NK-92 treated with Interleukin-12 subunit alpha and Interleukin-12 subunit beta, amount 100 ng/mL, for 24 hours (cell line): ENCODE measurements at regions not wholly inside any gene's neighbourhood (a gene's known extent, or its start where the extent isn't known, plus 50 kb on each side); places are given as distances from the start of the nearest gene placed in this dataset.
"Not testable (repeated sequence)": the region's sequence is repeated elsewhere in the genome, so short reads cannot be mapped to it uniquely, and the experiment has no call there.

ENCODE experiments used
- DNase-seq: peaks from one replicate; lab custom pipeline; 2025; lab: John Stamatoyannopoulos, UW

DNA sequence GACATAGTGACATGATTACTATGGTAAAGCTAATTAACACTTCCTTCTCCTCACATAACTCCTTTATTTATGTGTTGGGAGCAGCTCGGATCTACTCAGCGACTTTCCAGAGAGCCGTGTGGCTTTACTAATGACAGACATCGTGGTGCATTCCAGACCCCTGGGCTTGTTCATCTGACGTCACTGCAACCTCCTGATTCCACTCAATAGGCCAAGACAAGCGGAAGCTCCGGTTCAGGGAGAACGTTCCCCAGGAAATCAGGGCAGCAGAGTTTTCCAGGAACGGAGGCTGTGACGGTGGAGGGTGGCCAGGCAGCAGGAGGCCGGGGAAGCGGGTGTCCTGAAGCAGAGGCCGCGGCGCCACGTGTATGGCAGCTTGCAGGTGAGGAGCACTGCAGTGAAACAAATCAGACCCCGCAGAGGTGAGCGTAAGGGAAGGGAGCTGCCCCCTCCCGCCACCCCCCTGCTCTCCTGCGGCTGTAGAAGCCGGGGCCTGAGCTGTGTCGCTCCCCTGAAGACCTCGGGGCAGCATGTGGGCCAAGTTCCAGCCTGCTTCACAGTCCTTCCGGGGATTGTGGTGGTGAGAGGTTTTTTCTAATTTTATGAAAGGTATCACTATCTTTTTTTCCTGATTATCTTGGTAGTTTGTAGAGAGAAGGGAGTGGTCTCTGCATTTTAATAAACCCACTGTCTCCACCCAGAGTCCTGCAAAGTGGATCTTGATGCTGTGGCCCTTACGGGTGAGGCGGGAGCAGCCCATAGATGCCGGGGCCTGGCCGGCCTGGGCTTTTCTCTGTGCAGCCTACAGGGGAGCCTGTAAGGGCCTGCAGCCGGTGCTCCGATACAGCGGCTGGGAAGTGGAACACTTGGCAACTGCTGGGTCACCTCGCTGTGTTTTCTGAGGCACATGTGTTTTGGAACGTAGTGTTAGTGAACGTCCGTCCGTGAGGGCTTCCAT, 220.4 kb upstream of the IRX4 start:
- no peak for DNase-seq

- DNase-seq, result no peak
Observed at GRCh38 chr5:2101685-2102084, 219.0 kb upstream of the IRX4 start.

GRCh38 chr5:2096887-2097505, 214.3 kb upstream of the IRX4 start:
- no peak for DNase-seq

GRCh38 chr5:2095011-2095410, 212.3 kb upstream of the IRX4 start:
- DNase-seq, result no peak

- DNase-seq, result no peak
Observed at GRCh38 chr5:2094616-2094995, 211.9 kb upstream of the IRX4 start.

- DNase-seq, result no peak
Observed at GRCh38 chr5:2093859-2094615, 211.3 kb upstream of the IRX4 start.

GRCh38 chr5:2091921-2092320, 209.2 kb upstream of the IRX4 start:
- DNase-seq, result no peak

DNA sequence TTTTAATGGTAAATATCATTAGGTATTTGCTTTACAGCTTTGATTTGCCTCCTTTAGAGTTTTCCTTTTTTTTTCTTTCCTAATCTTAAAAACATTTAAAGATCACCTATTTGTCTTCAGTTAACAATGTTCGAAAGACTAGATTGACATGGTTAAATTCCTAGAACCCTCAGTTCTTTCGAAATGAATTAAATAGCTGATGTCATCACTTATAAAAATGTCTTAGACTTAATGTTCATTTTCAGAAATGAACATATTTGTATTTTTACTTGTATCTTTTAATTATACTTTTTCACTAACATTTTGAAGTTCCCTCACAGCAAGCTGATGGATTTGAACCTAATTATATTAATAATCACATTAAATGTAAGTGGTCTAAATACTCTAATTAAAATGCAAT, 205.3 kb upstream of the IRX4 start:
- no peak for DNase-seq

DNA sequence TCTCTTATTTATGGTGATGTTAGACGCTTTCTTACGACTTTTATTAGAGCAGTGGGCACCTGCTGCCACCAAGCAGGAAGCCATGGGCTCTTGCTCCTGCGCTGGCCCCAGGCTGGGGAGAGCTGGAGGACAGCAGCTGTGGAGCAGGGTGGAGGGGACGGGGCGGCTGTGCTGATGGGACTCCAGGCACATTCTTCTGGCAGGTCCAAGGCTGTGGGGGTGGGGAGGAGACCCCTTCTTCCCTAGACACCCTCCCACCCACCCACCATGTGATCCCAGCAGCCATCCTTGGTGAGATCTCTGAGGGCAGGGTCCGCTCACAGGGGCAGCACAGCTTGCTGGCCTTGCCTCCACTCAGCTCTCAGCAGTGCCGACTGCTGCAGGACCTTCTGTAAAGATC, 192.6 kb upstream of the IRX4 start:
- DNase-seq, result no peak

- DNase-seq, result no peak
Observed at GRCh38 chr5:2071562-2071961, 188.8 kb upstream of the IRX4 start.

- not testable (repeated sequence) for DNase-seq
Observed at GRCh38 chr5:2070787-2071186, 188.1 kb upstream of the IRX4 start.

- DNase-seq, result no peak
Observed at GRCh38 chr5:2068531-2068930, 185.8 kb upstream of the IRX4 start.

DNA sequence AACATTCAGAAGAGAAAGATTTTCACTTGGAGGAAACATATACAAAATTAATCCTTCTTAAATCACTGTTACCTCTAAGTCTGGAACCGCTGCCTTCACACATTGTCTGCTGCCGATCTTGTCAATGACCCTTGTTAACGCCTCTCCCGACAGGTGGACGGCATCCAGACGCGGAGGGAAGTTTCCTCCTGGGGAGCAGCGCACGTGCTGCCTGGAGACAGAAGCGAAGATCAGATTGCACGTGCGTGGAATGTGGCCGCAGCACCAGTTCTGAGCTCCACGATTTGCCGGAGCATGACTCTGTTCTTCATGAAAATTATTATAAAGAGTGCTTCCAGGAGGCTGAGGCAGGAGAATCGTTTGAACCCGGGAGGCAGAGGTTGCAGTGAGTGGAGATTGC, 183.6 kb upstream of the IRX4 start:
- no peak for DNase-seq

DNA sequence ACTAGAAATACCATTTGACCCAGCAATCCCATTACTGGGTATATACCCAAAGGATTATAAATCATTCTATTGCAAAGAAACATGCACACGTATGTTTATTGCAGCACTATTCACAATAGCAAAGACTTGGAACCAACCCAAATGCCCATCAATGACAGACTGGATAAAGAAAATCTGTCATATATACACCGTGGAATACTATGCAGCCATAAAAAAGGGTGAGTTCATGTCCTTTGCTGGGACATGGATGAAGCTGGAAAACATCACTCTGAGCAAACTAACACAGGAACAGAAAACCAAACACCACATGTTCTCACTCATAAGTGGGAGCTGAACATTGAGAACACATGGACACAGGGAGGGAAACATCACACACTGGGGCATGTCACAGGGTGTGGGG, 180.7 kb upstream of the IRX4 start:
- DNase-seq, result not testable (repeated sequence)

- no peak for DNase-seq
Observed at GRCh38 chr5:2052687-2053086, 170.0 kb upstream of the IRX4 start.

DNA sequence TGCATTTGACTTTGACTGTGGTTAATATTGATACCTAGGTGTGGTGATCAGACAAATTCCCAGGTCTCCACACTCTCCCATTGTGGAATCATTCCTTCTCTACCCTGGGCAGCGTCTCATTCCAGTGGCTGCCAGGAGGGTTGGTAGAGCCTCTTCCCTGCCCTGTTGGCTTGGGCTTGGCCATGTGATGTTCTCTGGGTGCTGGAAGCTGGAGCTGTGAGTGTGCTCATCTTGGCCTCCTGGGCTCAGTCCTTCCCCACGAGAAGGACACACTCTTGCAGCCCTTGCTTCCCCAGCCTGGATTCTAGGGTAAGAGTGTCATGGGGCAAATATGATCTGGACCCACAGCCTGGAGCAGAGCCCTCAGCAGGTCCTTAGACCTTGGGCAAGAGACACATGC, 167.2 kb upstream of the IRX4 start:
- no peak for DNase-seq

DNA sequence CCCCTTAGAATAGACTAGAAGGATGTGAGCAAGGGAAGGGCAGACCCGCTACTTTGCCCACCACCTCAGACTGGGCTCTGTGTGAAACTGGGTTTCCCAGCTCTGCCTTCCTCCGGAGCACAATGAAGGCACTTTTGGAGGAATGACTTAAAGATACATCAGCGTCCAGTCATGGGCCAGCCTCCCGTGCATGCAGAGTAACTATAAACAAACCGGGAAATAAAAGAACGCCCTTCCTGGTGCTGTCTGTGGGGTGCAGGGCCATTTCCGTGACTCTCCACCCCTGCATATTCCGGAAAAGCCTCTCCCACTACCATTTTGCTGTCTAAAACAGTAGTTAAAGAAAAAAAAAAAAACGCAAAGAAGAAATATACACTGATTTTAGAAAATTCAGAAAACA, 165.9 kb upstream of the IRX4 start:
- no peak for DNase-seq

- DNase-seq, result no peak
Observed at GRCh38 chr5:2047341-2047927, 164.7 kb upstream of the IRX4 start.

DNA sequence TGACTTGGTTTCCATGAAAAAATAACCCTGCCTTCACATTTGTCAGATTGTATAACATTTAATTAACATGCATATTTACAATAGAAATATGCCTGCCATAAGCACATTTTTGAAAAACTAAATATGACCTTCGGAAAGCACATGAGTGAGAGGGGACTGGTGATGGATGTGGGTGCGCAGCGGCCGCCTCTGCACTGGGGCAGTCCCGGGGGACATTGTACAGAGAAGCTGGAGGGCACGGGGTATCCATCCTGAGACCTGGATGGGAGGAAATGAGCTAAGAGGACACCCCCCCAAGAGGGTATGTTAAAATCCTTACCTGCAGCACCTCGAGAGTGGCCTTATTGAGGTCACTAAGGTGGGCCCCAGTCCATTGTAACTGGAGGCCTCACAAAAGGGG, 161.3 kb upstream of the IRX4 start:
- no peak for DNase-seq

DNA sequence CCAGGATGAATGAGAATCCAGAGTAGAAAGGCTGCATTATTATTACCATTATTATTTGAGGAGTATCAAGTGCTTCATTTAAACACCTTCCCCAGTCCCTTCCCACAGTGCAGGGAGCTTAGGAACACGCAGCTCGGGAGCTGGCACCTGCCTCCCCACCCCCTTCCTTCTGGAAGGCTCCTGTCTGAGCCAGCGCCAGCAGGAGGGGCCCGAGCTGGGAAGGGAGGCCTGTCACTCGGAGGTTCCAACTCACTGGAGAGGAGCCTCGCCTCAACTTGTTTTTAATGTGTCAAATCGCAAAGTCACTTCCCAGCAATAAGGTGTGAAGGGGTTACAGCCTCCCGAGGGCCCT, 156.4 kb upstream of the IRX4 start:
- DNase-seq, result no peak

- DNase-seq, result no peak
Observed at GRCh38 chr5:2038321-2039179, 155.8 kb upstream of the IRX4 start.

- no peak for DNase-seq
Observed at GRCh38 chr5:2036885-2037284, 154.2 kb upstream of the IRX4 start.
